SK-N-MC (cell line): ENCODE measurements at regions not wholly inside any gene's neighbourhood (a gene's known extent, or its start where the extent isn't known, plus 50 kb on each side); places are given as distances from the start of the nearest gene placed in this dataset.
"Not testable (repeated sequence)": the region's sequence is repeated elsewhere in the genome, so short reads cannot be mapped to it uniquely, and the experiment has no call there.

Experiments used
- DNase-seq: peaks from one replicate; pipeline ENCODE4 v3.0.0-alpha.2; 2011; ENCODE audit warnings: low read depth, low spot score
- H3K27ac ChIP-seq: fragments of 200-600 bp; sonication (generic); 2 replicates; pipeline ENCODE4 v1.5.1; 2016; ENCODE audit warnings: mixed run types
- H3K36me3 ChIP-seq: fragments of 200-600 bp; sonication (generic); 2 replicates; pipeline ENCODE4 v1.6.1; 2017; ENCODE audit warnings: antibody characterized with exemption, low read length, mixed read lengths; ENCODE audit not compliant: insufficient read depth
- H3K4me3 ChIP-seq: fragments of 200-600 bp; sonication (generic); 2 replicates; pipeline ENCODE4 v1.5.1; 2016
- H3K9ac ChIP-seq: fragments of 200-600 bp; sonication (generic); 2 replicates; pipeline ENCODE4 v1.8.0; 2017; ENCODE audit warnings: mixed run types, mixed read lengths; ENCODE audit not compliant: insufficient read length
- H3K9me3 ChIP-seq: fragments of 200-600 bp; sonication (generic); 2 replicates; pipeline ENCODE4 v1.6.1; 2017; ENCODE audit warnings: low read depth, mild to moderate bottlenecking, antibody characterized with exemption, low read length, moderate library complexity, mixed read lengths
- EZH2 ChIP-seq: fragments of 200-600 bp; sonication (generic); IDR thresholded peaks from one replicate; pipeline ENCODE4 v1.6.1; 2017; ENCODE audit warnings: antibody characterized with exemption
- FOXP2 ChIP-seq: optimal IDR thresholded peaks from 2 replicates; pipeline ENCODE3; 2011; ENCODE audit warnings: mild to moderate bottlenecking, moderate library complexity; ENCODE audit not compliant: insufficient read depth; ENCODE audit errors: extremely low read length, control extremely low read depth
- POLR2AphosphoS5 ChIP-seq: IDR thresholded peaks from 2 replicates; pipeline ENCODE4 v1.6.1; 2012; ENCODE audit warnings: mild to moderate bottlenecking, low read depth, low read length, borderline replicate concordance

- Histone ChIP-seq H3K36me3 (no peaks in the 10 kb centered on the region), H3K9me3 (0 out of 2 replicates have a peak, but pooled peaks cover 2% of the 10 kb centered on the region), H3K4me3 (no peak overlapping the region), H3K9ac (no peak overlapping the region), H3K27ac (no peak overlapping the region)
- DNase-seq = no peak
- no peak for TF ChIP-seq FOXP2
- TF ChIP-seq EZH2 = no peak
- no peak for TF ChIP-seq POLR2AphosphoS5
Observed at GRCh38 chr9:104334549-104334948, 169.5 kb upstream of the OR13F1 start.

- Histone ChIP-seq H3K4me3 (no peak overlapping the region), H3K9ac (no peak overlapping the region)
Observed at GRCh38 chr9:104339692-104340091, 164.4 kb upstream of the OR13F1 start.

GRCh38 chr9:104342552-104342951, 161.5 kb upstream of the OR13F1 start:
- H3K4me3 ChIP-seq = no peak overlapping the region
- no peak for TF ChIP-seq EZH2
- no peak for TF ChIP-seq POLR2AphosphoS5
- no peak for TF ChIP-seq FOXP2
- no peak overlapping the region for H3K9ac ChIP-seq
- no peaks in the 10 kb centered on the region for H3K36me3 ChIP-seq
- no peaks in the 10 kb centered on the region for H3K9me3 ChIP-seq
- DNase-seq = no peak
- H3K27ac ChIP-seq = no peak overlapping the region

More at GRCh38 chr9:104339692-104340091, 164.4 kb upstream of the OR13F1 start:
- Histone ChIP-seq H3K36me3 (no peaks in the 10 kb centered on the region), H3K27ac (no peak overlapping the region), H3K9me3 (0 out of 2 replicates have a peak, but pooled peaks cover 2% of the 10 kb centered on the region)
- TF ChIP-seq FOXP2 (no peak), POLR2AphosphoS5 (no peak), EZH2 (no peak)
- DNase-seq = no peak

GRCh38 chr9:104345061-104345460, 159.0 kb upstream of the OR13F1 start:
- DNase-seq = no peak
- H3K36me3 ChIP-seq = no peaks in the 10 kb centered on the region
- no peak overlapping the region for H3K4me3 ChIP-seq
- H3K9ac ChIP-seq = no peak overlapping the region
- no peak overlapping the region for H3K27ac ChIP-seq
- H3K9me3 ChIP-seq = no peaks in the 10 kb centered on the region
- TF ChIP-seq FOXP2 = no peak

- Histone ChIP-seq H3K36me3 (no peaks in the 10 kb centered on the region), H3K9me3 (no peaks in the 10 kb centered on the region), H3K9ac (no peak overlapping the region), H3K27ac (no peak overlapping the region), H3K4me3 (no peak overlapping the region)
- DNase-seq = no peak
- no peak for TF ChIP-seq EZH2
- no peak for TF ChIP-seq POLR2AphosphoS5
- no peak for TF ChIP-seq FOXP2
Observed at GRCh38 chr9:104350541-104350940, 153.5 kb upstream of the OR13F1 start.

- TF ChIP-seq POLR2AphosphoS5 (no peak), EZH2 (no peak), FOXP2 (no peak)
- Histone ChIP-seq H3K36me3 (no peaks in the 10 kb centered on the region), H3K9me3 (no peaks in the 10 kb centered on the region), H3K9ac (no peak overlapping the region), H3K27ac (no peak overlapping the region), H3K4me3 (no peak overlapping the region)
- no peak for DNase-seq
Observed at GRCh38 chr9:104351726-104352125, 152.3 kb upstream of the OR13F1 start.

- Histone ChIP-seq H3K27ac (no peak overlapping the region), H3K4me3 (no peak overlapping the region), H3K9me3 (no peaks in the 10 kb centered on the region), H3K9ac (no peak overlapping the region), H3K36me3 (no peaks in the 10 kb centered on the region)
- TF ChIP-seq POLR2AphosphoS5 (no peak), FOXP2 (no peak), EZH2 (no peak)
- no peak for DNase-seq
Observed at GRCh38 chr9:104361207-104361606, 142.9 kb upstream of the OR13F1 start.

GRCh38 chr9:104362912-104363472, 141.1 kb upstream of the OR13F1 start:
- TF ChIP-seq POLR2AphosphoS5 = no peak
- TF ChIP-seq EZH2 = no peak
- no peak for TF ChIP-seq FOXP2
- H3K9me3 ChIP-seq = no peaks in the 10 kb centered on the region
- H3K36me3 ChIP-seq = no peaks in the 10 kb centered on the region
- H3K4me3 ChIP-seq = no peak overlapping the region
- no peak overlapping the region for H3K27ac ChIP-seq
- H3K9ac ChIP-seq = no peak overlapping the region
- DNase-seq = no peak

- Histone ChIP-seq H3K9ac (no peak overlapping the region), H3K4me3 (no peak overlapping the region), H3K36me3 (no peaks in the 10 kb centered on the region), H3K9me3 (no peaks in the 10 kb centered on the region), H3K27ac (no peak overlapping the region)
- TF ChIP-seq POLR2AphosphoS5 (no peak), FOXP2 (no peak), EZH2 (no peak)
- DNase-seq = no peak
Observed at GRCh38 chr9:104367507-104367906, 136.6 kb upstream of the OR13F1 start.

GRCh38 chr9:104368318-104368717, 135.7 kb upstream of the OR13F1 start:
- H3K9ac ChIP-seq, H3K9me3 ChIP-seq, H3K4me3 ChIP-seq, DNase-seq, H3K36me3 ChIP-seq, H3K27ac ChIP-seq: not testable (repeated sequence)
